DND-41 (cell line): ENCODE measurements at regions not wholly inside any gene's neighbourhood (a gene's known extent, or its start where the extent isn't known, plus 50 kb on each side); places are given as distances from the start of the nearest gene placed in this dataset.

Experiments used
- ATAC-seq: fragments of 200-7000 bp; cut with Tn5 transposase; 3 replicates; pipeline ENCODE4 v1.9.1; 2021; ENCODE audit warnings: low read depth; ENCODE audit not compliant: insufficient read depth
- DNase-seq: peaks from one replicate; pipeline ENCODE4 v3.0.0-alpha.2; 2020
- H2AFZ ChIP-seq: 2 replicates; pipeline ENCODE4 v1.6.0; 2012; ENCODE audit warnings: low read depth, low read length
- H3K27ac ChIP-seq: 2 replicates; pipeline ENCODE4 v1.5.1; 2012; ENCODE audit warnings: low read length, inconsistent platforms
- H3K27me3 ChIP-seq: fragments of 200-600 bp; sonication (generic); 2 replicates; pipeline ENCODE4 v1.6.0; 2012; ENCODE audit warnings: low read length, mild to moderate bottlenecking, inconsistent platforms; ENCODE audit not compliant: insufficient read depth, poor library complexity
- H3K36me3 ChIP-seq: 2 replicates; pipeline ENCODE4 v1.5.1; 2012; ENCODE audit warnings: low read length, inconsistent platforms; ENCODE audit not compliant: insufficient read depth
- H3K4me1 ChIP-seq: 2 replicates; pipeline ENCODE4 v1.5.1; 2012; ENCODE audit warnings: mild to moderate bottlenecking, low read length; ENCODE audit not compliant: insufficient read depth
- H3K4me2 ChIP-seq: 2 replicates; pipeline ENCODE4 v1.6.0; 2012; ENCODE audit warnings: mild to moderate bottlenecking, moderate library complexity, low read length, inconsistent platforms; ENCODE audit not compliant: insufficient read depth
- H3K4me3 ChIP-seq, 2 experiments: fragments of 200-600 bp in 1 of 2; shearing (Covaris generic) in 1 of 2; 2 replicates each; pipeline ENCODE4 v1.5.1; 2012 to 2016; ENCODE audit warnings: inconsistent platforms in 2 of 2, low read length in 2 of 2, mild to moderate bottlenecking in 2 of 2, low read depth in 1 of 2, moderate library complexity in 1 of 2
- H3K79me2 ChIP-seq: 2 replicates; pipeline ENCODE4 v1.6.0; 2012; ENCODE audit warnings: low read length, inconsistent platforms; ENCODE audit not compliant: insufficient read depth
- H3K9ac ChIP-seq: 2 replicates; pipeline ENCODE4 v1.6.0; 2012; ENCODE audit warnings: low read depth, mild to moderate bottlenecking, inconsistent platforms, low read length, moderate library complexity
- H3K9me3 ChIP-seq: 2 replicates; pipeline ENCODE4 v1.5.1; 2012; ENCODE audit warnings: low read length, moderate library complexity, mild to moderate bottlenecking, inconsistent platforms; ENCODE audit not compliant: insufficient read depth, severe bottlenecking
- H4K20me1 ChIP-seq: 2 replicates; pipeline ENCODE4 v1.6.0; 2012; ENCODE audit warnings: low read length; ENCODE audit not compliant: insufficient read depth
- CTCF ChIP-seq: IDR thresholded peaks from 2 replicates; pipeline ENCODE4 v1.5.1; 2012; ENCODE audit warnings: borderline replicate concordance, low read length, moderate library complexity, mild to moderate bottlenecking; ENCODE audit not compliant: poor library complexity, severe bottlenecking; ENCODE audit errors: extremely low read depth
- EZH2 ChIP-seq: IDR thresholded peaks from 3 replicates; pipeline ENCODE4 v1.6.1; 2012; ENCODE audit warnings: borderline replicate concordance, low read depth, mild to moderate bottlenecking, moderate library complexity, low read length, inconsistent platforms; ENCODE audit not compliant: severe bottlenecking

DNA sequence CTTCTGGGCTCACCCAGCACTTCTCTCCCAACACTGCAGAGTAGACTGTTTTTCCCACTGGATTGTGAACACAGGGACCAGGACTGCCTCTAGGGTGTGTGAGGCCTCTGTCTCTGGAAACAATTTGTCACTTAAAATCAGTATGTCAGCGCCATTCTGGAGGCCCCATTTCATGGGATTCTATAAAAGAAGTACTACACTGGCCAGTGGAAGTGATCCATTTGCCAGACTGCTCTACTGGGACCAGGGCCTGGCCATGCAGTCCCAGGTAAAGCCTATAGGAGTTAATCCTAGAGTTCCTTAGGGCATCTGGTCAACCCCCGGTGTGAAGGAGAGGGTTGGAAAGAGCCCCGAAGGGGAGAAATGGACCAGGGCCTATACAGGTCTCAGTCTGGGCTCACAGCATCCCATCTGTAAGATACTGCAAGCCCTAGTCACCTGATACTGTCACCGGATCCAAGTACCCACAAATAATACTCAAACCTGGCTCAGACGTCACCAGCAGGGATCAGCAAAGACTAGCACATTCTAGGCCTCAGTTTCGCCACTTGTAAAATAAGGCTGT, 245.0 kb downstream of the FOXD2 start:
- Histone ChIP-seq H3K4me1 (no peaks in the 10 kb centered on the region), H3K4me2 (no peak overlapping the region), H3K4me3 (no peak overlapping the region), H3K27ac (no peak overlapping the region), H3K79me2 (no peaks in the 10 kb centered on the region), H4K20me1 (no peaks in the 10 kb centered on the region), H2AFZ (no peak overlapping the region), H3K36me3 (no peaks in the 10 kb centered on the region), H3K27me3 (peaks cover 21% of the 10 kb centered on the region), H3K9me3 (no peaks in the 10 kb centered on the region), H3K9ac (no peak overlapping the region)
- TF ChIP-seq CTCF (no peak), EZH2 (no peak)
- DNase-seq (no peak), ATAC-seq (no peak)

GRCh38 chr1:47683401-47683800, 245.6 kb downstream of the FOXD2 start:
- ATAC-seq (no peak), DNase-seq (no peak)
- no peaks in the 10 kb centered on the region for H3K36me3 ChIP-seq
- no peaks in the 10 kb centered on the region for H3K4me1 ChIP-seq
- H2AFZ ChIP-seq, result no peak overlapping the region
- no peaks in the 10 kb centered on the region for H3K9me3 ChIP-seq
- H3K4me2 ChIP-seq, result no peak overlapping the region
- H4K20me1 ChIP-seq, result no peaks in the 10 kb centered on the region
- H3K79me2 ChIP-seq, result no peaks in the 10 kb centered on the region
- H3K27me3 ChIP-seq, result peaks cover 21% of the 10 kb centered on the region
- no peak overlapping the region for H3K9ac ChIP-seq
- H3K4me3 ChIP-seq, result no peak overlapping the region
- no peak overlapping the region for H3K27ac ChIP-seq
- no peak for TF ChIP-seq EZH2
- no peak for TF ChIP-seq CTCF

DNA sequence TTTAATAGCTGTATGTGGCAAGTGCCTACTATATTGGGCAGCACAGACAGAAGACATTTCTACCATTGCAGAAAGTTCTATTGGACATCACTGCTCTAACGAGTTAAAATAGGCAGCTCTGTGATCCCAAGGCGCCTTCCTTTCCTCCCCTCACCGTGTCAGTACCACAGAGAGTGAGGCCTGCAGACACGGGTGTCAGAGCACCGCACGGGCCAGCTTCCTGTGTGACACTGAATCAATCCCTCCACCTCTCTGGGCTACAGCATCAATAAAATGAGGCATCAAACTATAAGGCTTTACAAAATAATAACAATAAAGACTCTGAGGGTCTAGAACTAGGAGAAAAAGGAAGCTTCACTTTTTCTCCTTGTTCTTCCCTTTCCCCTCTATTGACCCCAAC, 246.7 kb downstream of the FOXD2 start:
- Histone ChIP-seq H3K4me3 (no peak overlapping the region), H3K27me3 (peaks cover 16% of the 10 kb centered on the region), H3K9ac (no peak overlapping the region), H2AFZ (no peak overlapping the region), H3K4me2 (no peak overlapping the region), H3K36me3 (no peaks in the 10 kb centered on the region), H3K4me1 (no peaks in the 10 kb centered on the region), H4K20me1 (no peaks in the 10 kb centered on the region), H3K27ac (no peak overlapping the region), H3K9me3 (no peaks in the 10 kb centered on the region), H3K79me2 (no peaks in the 10 kb centered on the region)
- DNase-seq (no peak), ATAC-seq (no peak)
- TF ChIP-seq EZH2, result no peak

DNA sequence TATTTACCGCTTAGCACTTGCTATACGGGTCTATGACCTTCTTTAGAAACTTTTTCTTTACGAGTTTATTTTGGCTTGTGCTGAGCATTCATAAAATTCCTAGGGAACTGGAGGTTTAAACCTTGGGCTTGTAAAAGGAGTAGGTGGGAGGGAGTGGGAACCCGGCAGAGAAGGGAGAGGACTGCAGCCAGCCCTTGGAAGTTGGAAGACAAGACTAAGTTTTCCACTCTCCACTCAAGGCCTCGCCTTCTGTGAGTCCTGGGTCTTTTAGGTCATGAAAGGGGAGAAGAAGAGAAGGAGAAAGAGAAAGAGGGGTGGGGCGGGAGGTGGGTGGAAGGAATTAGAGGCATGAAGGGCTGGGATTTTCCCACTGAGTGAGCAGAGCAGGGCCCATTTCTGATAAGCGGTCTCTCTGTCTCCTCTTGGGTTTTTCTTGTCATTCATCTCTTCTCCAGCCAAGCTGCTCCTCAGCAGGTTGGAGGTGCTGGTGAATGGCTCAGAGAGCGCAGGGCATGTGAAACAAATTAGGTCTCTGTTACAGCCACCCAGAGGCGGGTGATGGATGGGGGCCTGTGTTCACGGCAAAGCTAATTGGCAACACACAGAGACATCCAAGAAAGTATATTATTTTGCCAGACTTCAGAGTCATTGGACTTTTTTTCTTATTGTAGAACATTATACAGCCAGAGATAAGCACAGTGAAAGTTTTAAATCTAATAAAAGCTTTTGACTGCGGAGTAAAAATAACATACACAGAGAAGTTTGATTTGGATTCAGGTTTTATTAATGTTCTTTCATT, 247.3 kb downstream of the FOXD2 start:
- Histone ChIP-seq H3K79me2 (no peaks in the 10 kb centered on the region), H4K20me1 (no peaks in the 10 kb centered on the region), H3K27ac (no peak overlapping the region), H3K9me3 (no peaks in the 10 kb centered on the region), H3K4me2 (no peak overlapping the region), H3K36me3 (no peaks in the 10 kb centered on the region), H2AFZ (no peak overlapping the region), H3K4me1 (no peaks in the 10 kb centered on the region), H3K9ac (no peak overlapping the region), H3K4me3 (no peak overlapping the region), H3K27me3 (peaks cover 15% of the 10 kb centered on the region)
- no peak for DNase-seq
- no peak for ATAC-seq
- TF ChIP-seq EZH2, result no peak
- TF ChIP-seq CTCF, result no peak
